ENCODE measurements at regions not wholly inside any gene's neighbourhood (a gene's known extent, or its start where the extent isn't known, plus 50 kb on each side); places are given as distances from the start of the nearest gene placed in this dataset.

- no peak for TF ChIP-seq ZFX (IDR thresholded peaks at IDR 0.05; ENCODE audit: borderline replicate concordance)
- TF ChIP-seq, protein P1, sequence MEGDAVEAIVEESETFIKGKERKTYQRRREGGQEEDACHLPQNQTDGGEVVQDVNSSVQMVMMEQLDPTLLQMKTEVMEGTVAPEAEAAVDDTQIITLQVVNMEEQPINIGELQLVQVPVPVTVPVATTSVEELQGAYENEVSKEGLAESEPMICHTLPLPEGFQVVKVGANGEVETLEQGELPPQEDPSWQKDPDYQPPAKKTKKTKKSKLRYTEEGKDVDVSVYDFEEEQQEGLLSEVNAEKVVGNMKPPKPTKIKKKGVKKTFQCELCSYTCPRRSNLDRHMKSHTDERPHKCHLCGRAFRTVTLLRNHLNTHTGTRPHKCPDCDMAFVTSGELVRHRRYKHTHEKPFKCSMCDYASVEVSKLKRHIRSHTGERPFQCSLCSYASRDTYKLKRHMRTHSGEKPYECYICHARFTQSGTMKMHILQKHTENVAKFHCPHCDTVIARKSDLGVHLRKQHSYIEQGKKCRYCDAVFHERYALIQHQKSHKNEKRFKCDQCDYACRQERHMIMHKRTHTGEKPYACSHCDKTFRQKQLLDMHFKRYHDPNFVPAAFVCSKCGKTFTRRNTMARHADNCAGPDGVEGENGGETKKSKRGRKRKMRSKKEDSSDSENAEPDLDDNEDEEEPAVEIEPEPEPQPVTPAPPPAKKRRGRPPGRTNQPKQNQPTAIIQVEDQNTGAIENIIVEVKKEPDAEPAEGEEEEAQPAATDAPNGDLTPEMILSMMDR (IDR thresholded peaks at IDR 0.05): no peak
These were observed 247.2 kb upstream of the ADGRL2 start for GRCh38 chr1:81553503-81553902.

GRCh38 chr1:81551946-81552345, 248.8 kb upstream of the ADGRL2 start:
- TF ChIP-seq ZFX (IDR thresholded peaks at IDR 0.05; ENCODE audit: borderline replicate concordance): no peak
- TF ChIP-seq, protein P1 (IDR thresholded peaks at IDR 0.05): no peak
- no peak overlapping the region for H3K27ac ChIP-seq

More at GRCh38 chr1:81553503-81553902, 247.2 kb upstream of the ADGRL2 start:
- no peak overlapping the region for H3K27ac ChIP-seq

- TF ChIP-seq ZFX (IDR thresholded peaks at IDR 0.05; ENCODE audit: borderline replicate concordance): no peak
- TF ChIP-seq, protein P1 (IDR thresholded peaks at IDR 0.05): no peak
- no peak overlapping the region for H3K27ac ChIP-seq
These were observed 250.0 kb upstream of the ADGRL2 start for GRCh38 chr1:81550753-81551152.

DNA sequence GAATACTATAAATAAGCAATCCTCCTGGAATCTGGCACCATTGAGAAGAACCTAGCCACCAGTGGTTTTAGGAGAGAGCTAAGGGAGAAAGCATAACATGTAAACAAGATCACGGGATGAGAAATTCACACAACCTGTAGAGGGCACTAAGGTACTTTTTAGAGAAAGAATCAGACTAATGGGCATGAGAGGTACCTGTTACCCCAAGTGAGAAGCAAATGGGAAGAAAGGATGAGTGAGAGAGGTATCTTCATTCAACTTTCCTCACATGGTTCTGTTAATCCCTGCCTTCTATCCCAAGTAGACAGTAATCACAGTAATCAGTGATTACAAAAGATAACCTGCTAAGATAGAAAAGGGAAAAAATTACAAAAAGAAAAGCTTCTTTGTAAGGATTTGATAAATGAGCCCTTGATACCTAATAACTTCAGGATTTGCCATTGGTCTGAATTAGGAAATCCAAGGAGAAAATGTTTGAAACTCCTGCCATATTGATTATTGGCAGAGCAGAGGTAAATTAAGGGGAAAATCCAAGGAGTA, 251.1 kb upstream of the ADGRL2 start:
- H3K27ac ChIP-seq: no peak overlapping the region

GRCh38 chr1:81548918-81549587, 251.7 kb upstream of the ADGRL2 start:
- TF ChIP-seq, protein P1 (IDR thresholded peaks at IDR 0.05): no peak
- TF ChIP-seq ZFX (IDR thresholded peaks at IDR 0.05; ENCODE audit: borderline replicate concordance): no peak
- no peak overlapping the region for H3K27ac ChIP-seq

More for the DNA sequence above, 251.1 kb upstream of the ADGRL2 start:
- TF ChIP-seq ZFX (IDR thresholded peaks at IDR 0.05; ENCODE audit: borderline replicate concordance): no peak
- TF ChIP-seq, protein P1 (IDR thresholded peaks at IDR 0.05): peak; percentile 64

DNA sequence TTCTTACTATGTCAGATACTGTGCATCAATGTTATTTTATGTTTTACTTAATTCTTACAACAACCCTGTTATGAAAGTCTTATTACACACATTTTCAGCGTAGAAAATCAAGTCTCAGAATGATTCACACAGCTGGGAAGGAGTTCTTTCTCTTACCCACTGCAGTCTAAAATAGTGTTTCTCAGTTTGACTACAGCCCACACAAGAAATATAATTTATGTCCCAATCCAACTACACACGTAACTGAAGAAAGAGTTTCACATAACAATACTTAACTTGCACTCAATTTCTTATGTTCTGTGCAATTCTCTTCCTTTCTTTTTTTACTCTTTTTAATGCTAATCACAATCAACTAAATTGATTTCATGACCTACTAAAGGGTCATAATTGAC, 252.8 kb upstream of the ADGRL2 start:
- TF ChIP-seq ZFX (IDR thresholded peaks at IDR 0.05; ENCODE audit: borderline replicate concordance): no peak
- TF ChIP-seq, protein P1 (IDR thresholded peaks at IDR 0.05): no peak
- H3K27ac ChIP-seq: no peak overlapping the region

GRCh38 chr1:81547261-81547911, 253.3 kb upstream of the ADGRL2 start:
- TF ChIP-seq, protein P1 (IDR thresholded peaks at IDR 0.05): no peak
- TF ChIP-seq ZFX (IDR thresholded peaks at IDR 0.05; ENCODE audit: borderline replicate concordance): no peak
- no peak overlapping the region for H3K27ac ChIP-seq
